Testis (tissue), 2 donors: ENCODE measurements at regions not wholly inside any gene's neighbourhood (a gene's known extent, or its start where the extent isn't known, plus 50 kb on each side); places are given as distances from the start of the nearest gene placed in this dataset.

Experiments
- DNase-seq: peaks from one replicate; pipeline ENCODE4 v3.0.0-alpha.2; 2019
- H3K27ac ChIP-seq, 2 donors: fragments of 200-600 bp; sonication (generic); one replicate each; pipeline ENCODE4 v1.5.1; 2019
- H3K27me3 ChIP-seq: fragments of 200-600 bp; sonication (generic); one replicate; pipeline ENCODE4 v1.5.1; 2019
- H3K36me3 ChIP-seq: fragments of 200-600 bp; sonication (generic); one replicate; pipeline ENCODE4 v1.5.1; 2017; ENCODE audit warnings: low read depth; ENCODE audit errors: missing control alignments
- H3K4me1 ChIP-seq: fragments of 200-600 bp; sonication (generic); one replicate; pipeline ENCODE4 v1.5.1; 2019
- H3K4me3 ChIP-seq, 2 donors: fragments of 200-600 bp; sonication (generic); one replicate each; pipeline ENCODE4 v1.5.1; 2017 to 2019
- H3K9me3 ChIP-seq: fragments of 200-600 bp; sonication (generic); one replicate; pipeline ENCODE4 v1.5.1; 2017
- POLR2A ChIP-seq: fragments of 450-650 bp; IDR thresholded peaks from one replicate; pipeline ENCODE4 v1.6.1; 2017; ENCODE audit warnings: antibody characterized with exemption, mild to moderate bottlenecking, moderate library complexity
- WGBS, 2 donors: methylation state at CpG; one replicate each; pipeline ENCODE4 v1.1.5; 2018; 5-methylcytosine and 5-hydroxymethylcytosine counted together
- intact Hi-C: fragments of 100-400 bp; cut with DNase I; formaldehyde crosslinking; loops from one replicate; pipeline ENCODE4 v1.15.1; 2023; ENCODE audit warnings: low total_unique reads
- TF ChIP-seq, protein P1 (sequence below), 3 experiments: fragments of 450-650 bp in 2 of 3; fragments of 200-600 bp in 1 of 3; sonication (generic) in 1 of 3; IDR thresholded peaks; one replicate each; pipeline ENCODE4 v1.5.1; 2016 to 2019; ENCODE audit warnings: antibody characterized with exemption in 3 of 3, mild to moderate bottlenecking in 2 of 3, moderate library complexity in 1 of 3

DNA sequence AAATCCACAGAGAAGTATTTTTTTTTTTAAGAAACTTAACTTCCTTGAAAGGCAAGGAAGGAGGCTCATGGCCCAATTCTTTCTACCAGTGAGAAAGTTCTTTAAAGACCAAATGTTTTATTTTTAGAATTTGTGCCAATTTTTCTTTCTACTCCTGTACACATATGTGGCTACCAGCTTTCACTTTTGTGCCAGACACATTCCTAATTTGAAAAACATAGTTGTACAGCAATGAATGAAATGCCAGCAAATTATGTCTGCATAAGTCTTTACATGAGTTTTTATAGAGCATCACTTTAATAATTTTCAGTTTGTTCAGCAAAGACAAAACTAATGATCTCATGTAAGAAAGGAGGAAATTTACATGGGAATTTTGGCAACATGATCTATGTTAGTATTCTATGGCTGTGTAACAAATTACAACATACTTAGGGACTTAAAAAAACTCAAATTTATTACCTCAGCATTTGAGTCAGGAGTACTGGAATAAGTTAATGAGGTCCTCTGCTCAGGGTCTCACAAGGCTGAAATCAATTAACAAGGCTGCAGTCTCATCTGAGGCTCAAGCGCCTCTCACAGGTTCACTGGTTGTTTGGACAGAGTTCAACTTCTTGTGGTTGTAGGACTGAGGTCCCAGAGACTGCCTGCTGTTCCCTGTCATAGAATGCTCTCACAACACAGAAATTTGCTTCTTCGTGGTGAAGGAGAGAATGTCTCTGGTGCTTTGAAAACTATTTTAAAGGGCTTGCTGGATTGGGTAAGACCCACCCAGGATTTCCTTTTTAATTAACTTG is 678.2 kb upstream of the FAM241A start:
- H3K27me3 ChIP-seq = no peaks in the 10 kb centered on the region
- 80 to 83% methylated on average over 2 of the region's 2 CpGs for WGBS, 2 donors
- DNase-seq = no peak
- no peak overlapping the region for H3K4me3 ChIP-seq
- intact Hi-C loops = no loop called here
- no peaks in the 10 kb centered on the region for H3K36me3 ChIP-seq
- H3K9me3 ChIP-seq = no peaks in the 10 kb centered on the region
- H3K27ac ChIP-seq = no peak overlapping the region
- H3K4me1 ChIP-seq = no peaks in the 10 kb centered on the region
- no peak for TF ChIP-seq POLR2A
- TF ChIP-seq, protein P1, sequence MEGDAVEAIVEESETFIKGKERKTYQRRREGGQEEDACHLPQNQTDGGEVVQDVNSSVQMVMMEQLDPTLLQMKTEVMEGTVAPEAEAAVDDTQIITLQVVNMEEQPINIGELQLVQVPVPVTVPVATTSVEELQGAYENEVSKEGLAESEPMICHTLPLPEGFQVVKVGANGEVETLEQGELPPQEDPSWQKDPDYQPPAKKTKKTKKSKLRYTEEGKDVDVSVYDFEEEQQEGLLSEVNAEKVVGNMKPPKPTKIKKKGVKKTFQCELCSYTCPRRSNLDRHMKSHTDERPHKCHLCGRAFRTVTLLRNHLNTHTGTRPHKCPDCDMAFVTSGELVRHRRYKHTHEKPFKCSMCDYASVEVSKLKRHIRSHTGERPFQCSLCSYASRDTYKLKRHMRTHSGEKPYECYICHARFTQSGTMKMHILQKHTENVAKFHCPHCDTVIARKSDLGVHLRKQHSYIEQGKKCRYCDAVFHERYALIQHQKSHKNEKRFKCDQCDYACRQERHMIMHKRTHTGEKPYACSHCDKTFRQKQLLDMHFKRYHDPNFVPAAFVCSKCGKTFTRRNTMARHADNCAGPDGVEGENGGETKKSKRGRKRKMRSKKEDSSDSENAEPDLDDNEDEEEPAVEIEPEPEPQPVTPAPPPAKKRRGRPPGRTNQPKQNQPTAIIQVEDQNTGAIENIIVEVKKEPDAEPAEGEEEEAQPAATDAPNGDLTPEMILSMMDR (IDR thresholded peaks at IDR 0.05) = no peak

DNA sequence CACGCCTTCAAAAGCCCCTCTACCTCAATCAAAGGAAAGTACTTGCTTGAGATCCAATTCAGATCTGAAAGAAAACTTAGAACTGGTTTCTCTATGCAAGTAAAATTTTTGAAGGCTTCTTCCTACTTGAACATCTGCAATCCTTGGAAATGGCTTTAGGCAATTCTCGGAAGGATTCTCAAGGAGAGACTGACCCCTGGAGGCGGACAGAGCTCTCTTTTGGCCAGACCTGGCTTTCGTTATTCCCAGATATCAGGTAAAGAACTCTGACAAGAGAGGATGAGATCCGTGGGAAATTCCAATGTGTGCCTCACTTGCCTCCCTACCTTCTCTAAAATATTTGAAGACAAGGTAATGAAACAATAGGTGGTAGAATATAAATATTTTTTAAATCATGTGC is 670.3 kb upstream of the FAM241A start:
- Histone ChIP-seq H3K9me3 (no peaks in the 10 kb centered on the region), H3K4me3 (no peak overlapping the region), H3K27ac (no peak overlapping the region), H3K4me1 (no peaks in the 10 kb centered on the region), H3K27me3 (no peaks in the 10 kb centered on the region), H3K36me3 (no peaks in the 10 kb centered on the region)
- TF ChIP-seq POLR2A = no peak
- TF ChIP-seq, protein P1 (IDR thresholded peaks at IDR 0.05) = no peak
- peak; percentile 36 for DNase-seq
- intact Hi-C loops = no loop called here
- WGBS, 2 donors = 43% methylated on average over 5 of the region's 5 CpGs

DNA sequence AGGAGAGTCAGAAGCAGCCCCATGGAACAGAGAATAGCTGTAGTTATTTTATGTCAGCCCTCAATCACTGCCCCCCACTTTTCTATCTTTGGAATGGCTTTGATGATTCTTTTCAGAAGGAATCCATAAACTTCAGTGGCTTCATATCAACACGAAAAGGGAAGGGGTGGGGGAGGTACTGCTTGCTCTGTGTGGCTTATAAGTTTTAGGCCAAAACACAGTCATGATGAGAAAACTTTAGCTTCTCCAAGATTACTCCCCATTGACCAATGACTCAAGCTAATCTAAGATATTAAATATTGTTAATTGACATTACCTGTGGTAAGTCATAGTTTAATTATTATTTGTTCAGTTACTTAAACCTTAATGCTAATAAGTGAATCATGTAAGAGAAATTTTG is 669.6 kb upstream of the FAM241A start:
- DNase-seq = no peak
- intact Hi-C loops = no loop called here
- H3K27me3 ChIP-seq = no peaks in the 10 kb centered on the region

DNA sequence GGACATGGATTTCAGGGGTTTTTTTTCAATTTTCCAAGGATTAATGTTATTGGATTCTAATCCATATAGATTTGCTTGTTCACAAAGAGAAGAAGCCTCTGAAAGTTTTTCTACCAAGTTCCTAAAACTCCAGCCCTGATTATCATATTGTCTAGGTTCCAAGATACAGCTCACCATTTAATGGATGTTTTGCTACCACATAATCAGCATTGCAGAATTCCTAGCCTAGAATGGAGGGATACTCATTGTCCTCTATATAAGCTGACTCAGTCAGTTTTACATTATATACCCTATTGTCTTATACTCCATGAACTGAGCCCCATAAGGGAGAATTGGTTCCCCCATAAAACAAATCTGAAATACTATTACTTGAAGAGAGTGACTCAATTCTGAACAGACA is 664.7 kb upstream of the FAM241A start:
- TF ChIP-seq, protein P1 (IDR thresholded peaks at IDR 0.05) = no peak
- TF ChIP-seq POLR2A = no peak
- Histone ChIP-seq H3K36me3 (no peaks in the 10 kb centered on the region), H3K4me3 (no peak overlapping the region), H3K27me3 (no peaks in the 10 kb centered on the region), H3K27ac (no peak overlapping the region), H3K4me1 (no peaks in the 10 kb centered on the region), H3K9me3 (no peaks in the 10 kb centered on the region)
- DNase-seq = no peak
- intact Hi-C loops = no loop called here

More for the DNA sequence above, 669.6 kb upstream of the FAM241A start:
- 26 to 42% methylated on average over 1 of the region's 1 CpG for WGBS, 2 donors
- TF ChIP-seq POLR2A = no peak
- TF ChIP-seq, protein P1 (IDR thresholded peaks at IDR 0.05) = no peak
- no peaks in the 10 kb centered on the region for H3K4me1 ChIP-seq
- no peak overlapping the region for H3K4me3 ChIP-seq
- no peaks in the 10 kb centered on the region for H3K9me3 ChIP-seq
- no peaks in the 10 kb centered on the region for H3K36me3 ChIP-seq
- H3K27ac ChIP-seq = no peak overlapping the region
